Gastrocnemius medialis (tissue), 4 donors: ENCODE measurements at regions not wholly inside any gene's neighbourhood (a gene's known extent, or its start where the extent isn't known, plus 50 kb on each side); places are given as distances from the start of the nearest gene placed in this dataset.

Source experiments
- ATAC-seq, 2 donors: fragments of 150-250 bp; one replicate each; pipeline ENCODE4 v1.9.1; 2016
- DNase-seq, 2 donors: peaks; one replicate each; pipeline ENCODE4 v3.0.0-alpha.2; 2019
- H3K27ac ChIP-seq, 4 donors: fragments of 200-600 bp; sonication (generic); 1 replicate in 1 of 4; 2 replicates in 3 of 4; pipeline ENCODE4 v1.5.1; 2016 to 2018; ENCODE audit warnings: mild to moderate bottlenecking in 2 of 4, moderate library complexity in 1 of 4
- H3K27me3 ChIP-seq, 3 donors: fragments of 200-600 bp; sonication (generic) in 2 of 3; 1 replicate in 1 of 3; 2 replicates in 2 of 3; pipeline versions ENCODE4 v1.5.1 to v1.6.0; 2016 to 2019; ENCODE audit warnings: mild to moderate bottlenecking in 1 of 3, moderate library complexity in 1 of 3
- H3K36me3 ChIP-seq, 2 donors: fragments of 200-600 bp; sonication (generic) in 1 of 2; one replicate each; pipeline ENCODE4 v1.5.1; 2017 to 2018
- H3K4me1 ChIP-seq, 2 donors: fragments of 200-600 bp; sonication (generic) in 1 of 2; one replicate each; pipeline ENCODE4 v1.5.1; 2016 to 2017; ENCODE audit warnings: mild to moderate bottlenecking in 2 of 2
- H3K4me3 ChIP-seq, 4 donors: fragments of 200-600 bp; sonication (generic) in 3 of 4; 1 replicate in 1 of 4; 2 replicates in 3 of 4; pipeline ENCODE4 v1.5.1; 2016 to 2019; ENCODE audit warnings: mild to moderate bottlenecking in 2 of 4
- H3K9me3 ChIP-seq, 3 donors: fragments of 200-600 bp; sonication (generic) in 2 of 3; 1 replicate in 1 of 3; 2 replicates in 2 of 3; pipeline ENCODE4 v1.5.1; 2016 to 2019
- CTCF ChIP-seq, 5 experiments: fragments of 450-650 bp in 3 of 5; fragments of 200-600 bp in 2 of 5; sonication (generic) in 2 of 5; IDR thresholded peaks in 4 of 5; conservative IDR thresholded peaks in 1 of 5; 1 replicate in 4 of 5; 2 replicates in 1 of 5; pipeline ENCODE4 v1.5.1; 2016 to 2019; ENCODE audit warnings: antibody characterized with exemption in 5 of 5, mild to moderate bottlenecking in 3 of 5, moderate library complexity in 3 of 5
- POLR2A ChIP-seq, 2 donors: fragments of 450-650 bp; IDR thresholded peaks; one replicate each; pipeline ENCODE4 v1.6.1; 2017; ENCODE audit warnings: antibody characterized with exemption in 2 of 2, mild to moderate bottlenecking in 2 of 2, moderate library complexity in 2 of 2
- in situ Hi-C, 4 donors: fragments of 200-750 bp; cut with MboI; loops; one replicate each; pipeline versions ENCODE4 v1.15.0 to v1.8.0; 2017; ENCODE audit warnings: low sequenced_read_pairs in 4 of 4
- intact Hi-C: fragments of 100-400 bp; cut with DNase I; formaldehyde crosslinking; loops from one replicate; pipeline ENCODE4 v1.15.1; 2023; ENCODE audit warnings: low total_unique reads

- in situ Hi-C loops, result no loop called here
Observed at GRCh38 chr11:105324156-105324555, 184.6 kb upstream of the CARD18 start.

GRCh38 chr11:105321696-105322095, 182.1 kb upstream of the CARD18 start:
- ATAC-seq (no peak), DNase-seq (no peak)
- intact Hi-C loops (no loop called here), in situ Hi-C loops (no loop called here)
- no peaks in the 10 kb centered on the region for H3K4me1 ChIP-seq
- H3K4me3 ChIP-seq, result no peak overlapping the region
- no peaks in the 10 kb centered on the region for H3K27me3 ChIP-seq
- no peaks in the 10 kb centered on the region for H3K9me3 ChIP-seq
- H3K27ac ChIP-seq, result no peak overlapping the region
- TF ChIP-seq CTCF (IDR thresholded peaks at IDR 0.05 in 4 of 5, conservative IDR thresholded peaks at IDR 0.05 in 1 of 5) (no peak), POLR2A (IDR thresholded peaks at IDR 0.05) (no peak)
- H3K36me3 ChIP-seq, result no peaks in the 10 kb centered on the region

More at GRCh38 chr11:105324156-105324555, 184.6 kb upstream of the CARD18 start:
- intact Hi-C loops, result no loop called here
- H3K4me3 ChIP-seq, result no peak overlapping the region
- ATAC-seq (no peak), DNase-seq (no peak)
- no peak overlapping the region for H3K27ac ChIP-seq
- TF ChIP-seq CTCF (IDR thresholded peaks at IDR 0.05 in 4 of 5, conservative IDR thresholded peaks at IDR 0.05 in 1 of 5) (no peak), POLR2A (IDR thresholded peaks at IDR 0.05) (no peak)
- no peaks in the 10 kb centered on the region for H3K36me3 ChIP-seq
- no peaks in the 10 kb centered on the region for H3K27me3 ChIP-seq
- no peaks in the 10 kb centered on the region for H3K4me1 ChIP-seq
- H3K9me3 ChIP-seq, result no peaks in the 10 kb centered on the region

GRCh38 chr11:105315287-105315686, 175.7 kb upstream of the CARD18 start:
- in situ Hi-C loops, result no loop called here
- H3K27me3 ChIP-seq, result no peaks in the 10 kb centered on the region
- H3K9me3 ChIP-seq, result no peaks in the 10 kb centered on the region
- no peaks in the 10 kb centered on the region for H3K4me1 ChIP-seq
- H3K4me3 ChIP-seq, result no peak overlapping the region
- intact Hi-C loops, result no loop called here
- H3K27ac ChIP-seq, result no peak overlapping the region
- no peaks in the 10 kb centered on the region for H3K36me3 ChIP-seq
- no peak for DNase-seq
- TF ChIP-seq CTCF (IDR thresholded peaks at IDR 0.05 in 4 of 5, conservative IDR thresholded peaks at IDR 0.05 in 1 of 5), result no peak
- ATAC-seq, result no peak

GRCh38 chr11:105312266-105312665, 172.7 kb upstream of the CARD18 start:
- Histone ChIP-seq H3K9me3 (no peaks in the 10 kb centered on the region), H3K4me3 (no peak overlapping the region), H3K4me1 (no peaks in the 10 kb centered on the region), H3K36me3 (no peaks in the 10 kb centered on the region), H3K27me3 (no peaks in the 10 kb centered on the region), H3K27ac (no peak overlapping the region)
- DNase-seq (no peak), ATAC-seq (no peak)
- in situ Hi-C loops (no loop called here), intact Hi-C loops (no loop called here)
- no peak for TF ChIP-seq POLR2A (IDR thresholded peaks at IDR 0.05)
- TF ChIP-seq CTCF (IDR thresholded peaks at IDR 0.05 in 4 of 5, conservative IDR thresholded peaks at IDR 0.05 in 1 of 5), result no peak

GRCh38 chr11:105298630-105299029, 159.1 kb upstream of the CARD18 start:
- TF ChIP-seq CTCF (IDR thresholded peaks at IDR 0.05 in 4 of 5, conservative IDR thresholded peaks at IDR 0.05 in 1 of 5), result no peak
- no peak for TF ChIP-seq POLR2A (IDR thresholded peaks at IDR 0.05)
- DNase-seq (no peak), ATAC-seq (no peak)
- H3K4me1 ChIP-seq, result no peaks in the 10 kb centered on the region
- H3K27ac ChIP-seq, result no peak overlapping the region
- no peaks in the 10 kb centered on the region for H3K36me3 ChIP-seq
- in situ Hi-C loops, result no loop called here
- H3K9me3 ChIP-seq, result no peaks in the 10 kb centered on the region
- intact Hi-C loops, result no loop called here
- no peaks in the 10 kb centered on the region for H3K27me3 ChIP-seq
- H3K4me3 ChIP-seq, result no peak overlapping the region
